T1000 (cell line): ENCODE measurements at regions not wholly inside any gene's neighbourhood (a gene's known extent, or its start where the extent isn't known, plus 50 kb on each side); places are given as distances from the start of the nearest gene placed in this dataset.

Experiments used
- DNase-seq: peaks from one replicate; lab custom pipeline; 2025; ENCODE audit warnings: mixed read lengths; lab: John Stamatoyannopoulos, UW

DNA sequence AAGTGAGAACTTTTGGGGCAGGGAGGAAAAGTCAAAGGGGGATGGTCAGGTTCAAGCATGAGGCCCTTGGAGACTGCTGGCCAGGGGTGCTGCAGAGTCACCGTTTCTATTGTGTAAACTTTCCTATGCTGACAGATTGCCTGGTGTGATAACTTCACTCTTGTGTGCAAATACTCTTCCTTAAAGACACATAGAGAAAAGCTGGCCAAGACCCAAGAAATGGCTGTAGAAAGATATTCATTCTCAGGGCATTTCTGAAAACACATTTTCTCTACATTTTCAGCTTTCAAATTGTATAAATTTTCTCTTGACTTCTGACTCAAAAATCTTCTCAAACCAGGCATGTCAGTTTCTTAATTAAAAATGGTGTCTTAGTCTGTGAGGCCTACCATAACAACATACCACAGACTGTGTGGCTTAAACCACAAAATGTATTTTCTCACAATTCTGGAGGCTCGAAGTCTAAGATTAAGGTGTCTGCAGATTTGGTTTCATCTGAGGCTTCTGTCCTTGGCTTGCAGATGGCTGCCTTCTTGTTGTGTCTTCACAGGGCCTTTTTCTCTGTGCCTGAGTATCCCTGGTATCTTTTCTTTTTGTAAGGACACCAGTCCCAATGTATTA, 304.5 kb downstream of the KCNRG start:
- no peak for DNase-seq

DNA sequence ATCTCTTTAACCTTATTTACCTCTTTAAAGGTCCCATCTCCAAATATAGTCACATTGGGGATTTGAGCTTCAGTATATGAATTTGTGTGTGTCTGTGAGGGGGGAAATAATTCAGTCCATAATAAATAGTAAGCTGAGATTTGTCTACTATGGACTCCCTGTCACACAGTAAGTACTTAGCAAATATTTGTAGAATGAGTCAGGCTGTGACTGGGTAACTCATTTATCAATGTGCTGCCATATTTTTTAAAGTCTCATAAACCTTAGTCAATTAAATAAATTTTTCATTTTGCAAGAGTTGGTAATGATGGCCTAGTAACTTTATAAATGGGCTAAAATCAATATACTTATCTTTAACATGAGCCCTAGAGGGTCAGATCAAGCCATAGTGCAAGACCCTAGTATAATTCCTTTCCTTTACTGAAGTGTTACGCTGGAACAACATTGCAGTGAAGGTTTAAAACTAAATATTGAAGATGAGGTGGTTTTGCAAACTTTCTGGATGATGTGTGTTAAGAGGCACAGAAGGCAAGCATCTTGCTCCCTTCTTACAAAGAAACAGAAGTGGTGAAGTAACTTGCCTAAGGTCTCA, 305.1 kb downstream of the KCNRG start:
- DNase-seq = no peak

DNA sequence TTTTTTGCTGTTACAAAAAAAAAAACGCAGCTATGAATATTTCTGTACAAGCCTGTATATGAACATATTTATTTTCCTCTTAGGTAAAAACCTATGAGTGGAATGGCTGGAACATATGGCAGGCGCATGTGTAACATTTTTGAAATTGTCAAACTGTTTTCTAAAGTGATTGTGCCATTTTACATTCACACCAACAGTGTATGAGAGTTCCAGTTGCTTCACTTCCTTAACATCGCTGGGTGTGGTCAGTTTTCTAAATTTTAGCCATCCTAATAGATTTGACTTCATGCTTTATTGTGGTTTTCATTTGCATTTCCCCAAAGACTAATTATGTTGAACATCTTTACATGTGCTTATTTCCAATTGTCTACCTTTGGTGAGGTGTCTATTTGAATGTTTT, 306.8 kb downstream of the KCNRG start:
- DNase-seq = no peak

DNA sequence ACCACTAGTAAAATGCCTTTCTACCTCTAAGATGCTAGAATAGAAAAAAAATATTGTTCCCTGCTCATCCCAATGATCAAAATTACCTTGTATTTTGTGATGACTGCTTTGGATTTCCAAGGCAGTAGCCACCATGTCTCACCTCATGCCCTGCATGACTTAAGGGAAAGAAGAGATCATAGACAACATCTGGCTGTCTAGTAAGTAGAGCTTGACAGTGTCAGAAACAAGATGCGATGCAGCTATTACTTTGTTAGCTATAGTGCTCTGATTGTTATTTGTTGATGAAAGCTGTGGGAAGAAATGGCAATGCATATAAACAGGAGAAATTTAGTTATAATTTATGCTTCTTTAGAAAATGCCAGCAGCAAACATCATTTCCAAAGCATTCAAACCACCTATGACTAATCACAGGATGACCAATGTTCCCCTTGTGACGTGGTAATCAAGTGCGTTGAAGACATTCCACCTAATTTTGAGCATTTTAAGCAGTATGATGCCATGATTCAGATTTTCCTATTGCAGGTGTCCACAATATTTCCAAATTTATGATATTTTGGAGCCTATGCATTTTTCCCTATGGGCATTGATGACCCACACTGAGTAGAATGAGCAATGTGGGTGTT, 308.3 kb downstream of the KCNRG start:
- no peak for DNase-seq

DNA sequence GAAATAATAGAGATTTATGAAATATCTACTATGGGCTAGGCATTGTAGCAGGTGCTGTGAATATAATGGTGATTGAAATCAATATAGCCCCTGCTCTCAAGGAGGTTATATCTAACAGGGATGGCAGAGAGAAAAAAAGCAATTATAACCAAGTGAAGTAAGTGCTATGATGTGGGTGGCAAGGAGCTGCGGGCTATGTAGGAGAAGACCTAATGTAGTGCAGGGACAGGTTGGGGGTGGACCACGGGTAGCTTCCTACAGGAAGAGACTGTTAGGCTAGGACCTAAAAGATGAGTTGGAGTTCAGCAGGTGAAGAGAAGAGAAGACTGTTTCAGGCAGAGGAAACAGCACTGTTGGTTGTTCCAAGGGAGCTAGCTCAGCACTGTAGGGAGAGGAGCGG, 311.0 kb downstream of the KCNRG start:
- DNase-seq = no peak

DNA sequence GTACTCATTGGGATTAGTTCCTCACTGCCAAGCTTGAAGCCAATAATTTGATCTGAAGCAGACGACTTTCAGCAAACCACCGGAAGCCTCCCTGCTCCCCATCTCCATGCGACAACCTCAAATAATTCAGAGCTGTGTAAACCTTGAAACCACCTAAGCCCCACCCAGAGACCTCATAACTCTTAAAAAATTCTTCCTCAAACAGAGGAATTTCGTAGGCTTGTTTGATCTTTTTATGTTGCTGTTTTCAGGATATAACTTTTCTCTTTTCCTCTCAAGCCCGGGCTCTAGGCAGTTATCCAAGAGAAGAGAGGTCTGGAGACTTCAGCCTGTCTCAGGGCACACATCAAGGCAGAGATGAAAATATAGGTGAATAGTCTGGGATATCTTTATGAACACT, 311.6 kb downstream of the KCNRG start:
- no peak for DNase-seq

DNA sequence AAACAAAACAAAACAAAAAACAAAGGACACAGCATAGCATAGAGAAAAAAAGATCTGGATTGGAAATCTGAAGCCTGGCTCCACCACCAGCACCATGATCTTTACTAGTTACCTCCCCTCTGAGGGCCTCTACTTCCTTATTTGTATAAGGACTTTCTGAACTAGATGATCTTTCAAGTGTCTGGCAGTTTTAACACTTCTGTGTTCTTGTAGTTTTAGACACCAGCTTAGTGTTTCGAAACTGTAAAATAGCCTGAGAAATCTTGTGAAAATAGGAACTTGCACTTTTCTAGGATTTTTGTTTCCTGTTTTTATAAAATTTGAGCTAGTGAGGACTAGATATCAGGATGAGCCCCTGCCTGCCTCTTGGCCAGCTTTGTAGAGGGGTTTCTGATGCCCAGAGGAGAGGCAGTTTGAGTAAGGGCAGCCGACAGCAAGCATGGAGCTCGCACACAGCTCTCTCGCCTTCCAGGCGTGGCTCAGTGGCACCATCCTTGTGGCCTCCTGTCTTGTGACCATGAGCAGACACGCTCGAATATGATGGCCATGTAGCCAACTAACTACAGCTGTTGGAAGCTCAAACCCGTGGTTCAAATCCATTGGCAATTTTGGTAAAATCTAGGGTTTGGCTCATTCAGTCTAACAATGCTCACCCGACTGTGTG, 319.0 kb downstream of the KCNRG start:
- DNase-seq = no peak

DNA sequence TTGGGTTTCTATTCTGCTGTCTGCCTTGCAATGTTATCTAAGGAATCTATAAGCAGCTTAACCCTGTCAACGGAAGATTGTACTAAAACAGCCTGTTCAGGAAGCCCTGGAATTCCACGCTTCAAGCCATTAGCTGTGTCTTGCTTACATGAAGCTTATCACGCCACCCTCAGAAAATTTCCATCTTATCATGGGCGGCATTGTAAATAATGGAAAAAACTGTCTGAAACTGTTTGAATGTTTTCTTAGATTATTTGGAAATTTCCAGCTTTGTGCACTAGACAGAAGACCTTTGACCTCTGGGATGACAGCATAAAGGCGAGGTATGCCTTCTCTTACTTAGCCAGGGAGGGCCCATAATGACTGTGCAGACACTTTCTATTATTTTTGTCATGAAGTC, 319.7 kb downstream of the KCNRG start:
- DNase-seq = no peak

DNA sequence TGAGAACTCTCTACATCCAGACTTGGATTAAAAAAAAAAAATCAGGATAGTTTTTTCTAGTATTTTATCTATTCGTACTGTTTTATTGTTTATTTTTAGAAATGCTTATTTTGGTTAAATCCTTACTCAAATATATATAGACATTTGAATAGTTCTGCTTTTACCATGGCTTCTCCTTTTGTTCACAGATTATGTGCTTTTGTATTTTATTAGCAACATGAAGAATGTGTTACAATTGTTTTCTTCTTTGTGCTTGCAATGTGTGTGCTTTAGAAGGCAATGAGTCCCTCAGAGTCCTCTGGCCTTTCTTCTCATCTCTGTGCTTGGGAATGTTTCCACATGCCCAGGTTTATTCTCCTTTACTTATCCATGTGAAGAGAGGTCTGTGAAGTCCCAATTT, 324.0 kb downstream of the KCNRG start:
- no peak for DNase-seq

DNA sequence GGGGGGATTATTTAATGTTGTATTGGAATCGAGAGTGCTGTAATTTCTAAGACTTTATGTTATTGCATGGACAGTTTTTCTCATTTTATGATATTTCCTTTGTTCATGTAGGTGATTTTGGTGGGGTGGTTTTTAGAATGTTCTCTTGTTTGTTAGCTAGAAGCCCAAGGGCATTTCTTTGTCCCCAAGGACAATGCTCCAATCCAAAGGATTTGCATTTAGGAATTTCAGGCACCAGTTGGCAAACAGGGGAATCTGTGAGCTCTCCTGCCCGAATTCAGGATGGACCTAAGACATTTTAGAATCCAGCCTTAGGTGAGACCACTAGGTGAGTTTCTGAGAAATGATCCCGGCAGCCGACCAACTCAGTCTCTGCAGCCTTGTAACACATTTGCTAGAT, 324.9 kb downstream of the KCNRG start:
- no peak for DNase-seq

DNA sequence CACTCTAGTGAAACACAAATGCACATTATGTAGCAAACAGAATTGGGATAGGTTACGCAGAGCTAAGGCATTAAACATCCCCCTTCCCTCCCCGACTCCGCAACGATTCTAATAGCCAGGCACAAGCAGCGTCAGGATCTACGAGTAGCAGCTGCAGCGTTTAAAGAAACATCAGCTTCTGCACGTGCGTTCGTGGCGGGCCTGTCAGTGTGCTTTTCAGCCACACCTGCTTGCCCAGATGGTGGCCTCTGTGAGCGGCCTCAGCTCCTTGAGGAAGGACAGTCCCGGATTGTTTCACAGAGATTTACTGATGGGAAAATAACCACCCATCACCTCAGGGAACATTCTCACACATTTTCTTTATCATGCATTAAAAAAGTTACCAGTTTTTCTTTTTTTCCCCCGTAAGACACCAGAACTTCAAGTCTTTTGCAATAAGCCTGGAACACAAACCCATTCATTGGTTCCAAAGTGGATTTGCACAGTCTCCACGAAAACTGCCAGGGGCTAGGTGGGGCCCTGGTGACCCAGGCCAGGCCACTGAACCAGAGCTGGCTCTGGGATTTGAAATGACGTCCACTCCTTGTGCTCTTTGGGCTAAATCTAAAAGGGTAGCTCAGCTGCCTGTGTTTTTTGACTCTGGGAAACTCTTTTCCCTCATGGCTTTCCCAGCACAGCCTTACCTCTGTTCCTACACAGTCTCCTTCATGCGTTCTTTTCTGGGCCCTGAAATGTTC, 325.5 kb downstream of the KCNRG start:
- DNase-seq = no peak

DNA sequence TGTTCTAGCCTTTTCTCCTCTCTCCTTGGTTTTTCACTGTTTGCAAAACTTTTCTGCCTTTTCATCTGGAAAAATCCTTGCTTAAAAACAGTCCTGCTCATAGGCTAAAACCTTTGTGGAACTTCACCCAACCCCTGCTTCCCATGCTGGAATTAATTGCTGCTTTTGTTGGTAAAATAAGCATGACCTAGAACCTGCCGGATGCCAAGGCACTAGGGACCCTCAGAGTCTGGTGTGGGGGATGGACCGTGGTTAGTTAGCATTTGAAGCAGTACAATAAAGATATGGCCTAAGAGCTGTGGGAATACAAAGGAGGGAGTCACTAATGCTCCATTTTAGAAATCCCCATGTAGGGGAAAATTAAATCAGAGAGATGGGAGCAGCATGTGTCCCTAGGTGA, 326.3 kb downstream of the KCNRG start:
- DNase-seq = no peak

DNA sequence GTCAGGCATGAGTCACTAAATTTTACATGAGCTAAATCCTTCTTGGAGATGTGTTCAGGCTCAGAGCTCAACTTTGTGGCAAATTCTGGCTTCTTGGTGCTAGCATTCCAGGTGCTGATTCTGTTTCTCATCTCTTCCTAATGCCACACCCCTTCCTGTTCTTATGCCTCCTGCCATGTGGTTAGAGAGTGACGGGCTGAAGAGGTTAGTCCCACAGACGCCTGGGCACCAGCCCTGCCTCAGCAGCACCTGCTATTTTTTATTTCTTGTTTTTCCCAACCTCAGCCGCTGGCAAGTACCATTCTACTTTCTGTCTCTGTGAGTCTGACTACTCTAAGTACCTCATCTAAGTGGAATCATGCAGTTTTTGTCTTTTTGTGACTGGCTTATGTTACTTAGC, 329.5 kb downstream of the KCNRG start:
- DNase-seq = no peak

DNA sequence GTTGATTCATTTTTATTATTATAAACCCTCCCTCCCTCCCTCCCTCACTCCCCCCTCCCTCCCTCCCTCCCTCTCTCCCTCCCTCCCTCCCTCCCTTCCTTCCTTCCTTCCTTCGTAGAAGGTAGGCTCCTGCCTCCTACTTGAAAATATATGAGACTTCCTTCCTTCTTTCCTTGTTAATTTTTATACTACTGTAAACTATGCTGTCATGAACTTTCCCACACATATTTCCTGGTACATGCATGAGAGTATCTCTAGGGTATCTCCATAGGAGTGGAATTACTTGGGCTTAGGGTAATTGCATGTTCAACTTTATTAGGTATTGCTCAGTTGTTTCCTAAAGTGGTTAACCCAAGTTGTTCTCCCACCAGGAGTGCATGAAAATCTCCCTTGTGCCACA, 330.6 kb downstream of the KCNRG start:
- no peak for DNase-seq

DNA sequence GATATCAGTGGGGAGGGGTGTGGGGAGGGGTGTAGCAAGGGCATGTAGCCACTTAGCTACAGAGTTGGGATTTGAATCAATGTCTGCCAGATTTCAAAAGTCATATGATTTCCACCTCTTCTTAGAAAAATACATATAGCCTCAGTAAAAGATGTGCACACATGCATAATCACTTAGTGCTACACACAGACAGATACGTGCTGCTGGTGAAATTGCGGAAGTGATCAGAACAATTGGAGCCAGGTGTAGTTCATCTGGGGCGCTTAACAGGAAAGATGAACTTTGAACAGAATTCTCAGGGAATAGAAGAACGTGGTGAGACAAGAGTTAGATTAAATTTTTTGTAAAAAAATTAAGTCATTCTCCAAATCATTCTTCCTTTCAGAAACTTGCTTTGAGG, 333.1 kb downstream of the KCNRG start:
- no peak for DNase-seq

DNA sequence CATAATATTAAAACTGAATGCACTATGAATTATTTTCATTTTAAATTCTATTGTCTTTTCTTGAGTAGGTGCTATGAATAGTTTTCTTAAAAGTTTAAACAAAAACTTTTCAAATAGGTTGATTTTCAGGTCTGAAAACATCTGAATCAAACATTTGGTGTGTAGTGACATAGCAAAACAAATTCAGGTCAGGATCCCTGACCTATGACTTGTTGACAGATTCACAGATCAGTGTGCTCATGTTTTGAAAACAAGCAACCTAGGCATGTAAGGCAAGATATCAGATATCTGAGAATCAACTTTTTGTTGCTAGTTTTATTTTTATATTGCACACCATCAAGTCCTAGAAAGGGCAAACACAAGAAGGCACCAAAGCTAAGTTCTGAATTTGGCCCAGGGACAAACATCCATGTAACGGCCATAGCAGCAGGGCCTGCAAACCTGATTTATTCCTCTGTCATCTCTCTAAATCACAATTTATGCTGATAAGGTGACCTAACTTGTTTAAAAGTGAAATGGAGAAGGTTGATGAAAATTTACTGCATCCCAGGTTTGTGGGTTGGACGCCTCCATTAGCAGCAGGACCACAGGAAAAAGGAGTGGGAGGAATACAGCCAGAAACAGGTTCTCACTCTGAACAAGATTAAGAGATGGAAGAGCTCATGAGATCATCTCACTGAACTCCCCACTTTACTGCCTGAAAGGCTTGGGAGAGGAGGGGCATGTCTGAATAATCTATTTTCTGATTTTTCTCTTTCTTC, 337.7 kb downstream of the KCNRG start:
- no peak for DNase-seq

DNA sequence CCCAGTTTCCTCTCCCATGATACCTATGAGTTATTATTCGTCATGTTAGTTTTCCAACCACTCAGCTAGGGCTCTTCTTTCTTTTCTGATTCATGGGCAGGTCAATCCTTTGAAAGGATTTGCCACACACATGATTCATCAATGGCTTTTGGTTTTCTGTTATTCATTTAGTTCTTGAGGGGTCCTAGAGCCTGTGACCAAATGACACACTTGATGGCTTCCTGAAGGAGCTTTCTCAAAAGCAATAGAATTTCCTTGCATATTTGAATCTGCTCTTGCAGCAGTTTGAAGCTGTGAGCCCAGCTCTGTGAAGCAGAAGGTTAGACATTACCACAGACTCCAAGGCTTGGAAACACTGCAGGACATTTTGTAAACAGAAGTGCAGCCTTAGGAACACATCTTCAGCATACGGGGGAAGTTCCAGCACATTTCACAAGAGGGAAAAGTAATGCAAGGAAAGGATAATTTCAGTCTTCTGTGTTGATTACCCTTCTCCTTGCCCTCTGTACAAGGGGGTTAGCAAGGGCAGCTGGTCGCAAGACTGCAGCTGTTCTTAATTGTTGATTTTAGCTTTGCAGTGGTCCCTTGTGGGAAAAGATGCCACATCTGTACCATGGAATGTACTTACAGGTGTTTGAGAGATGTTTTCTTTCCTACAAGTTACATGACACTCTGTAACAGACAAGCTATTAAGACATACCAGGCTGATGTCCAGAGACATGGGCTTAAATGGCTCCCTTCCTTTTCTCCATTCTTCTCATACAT, 338.6 kb downstream of the KCNRG start:
- peak; percentile 7 for DNase-seq

DNA sequence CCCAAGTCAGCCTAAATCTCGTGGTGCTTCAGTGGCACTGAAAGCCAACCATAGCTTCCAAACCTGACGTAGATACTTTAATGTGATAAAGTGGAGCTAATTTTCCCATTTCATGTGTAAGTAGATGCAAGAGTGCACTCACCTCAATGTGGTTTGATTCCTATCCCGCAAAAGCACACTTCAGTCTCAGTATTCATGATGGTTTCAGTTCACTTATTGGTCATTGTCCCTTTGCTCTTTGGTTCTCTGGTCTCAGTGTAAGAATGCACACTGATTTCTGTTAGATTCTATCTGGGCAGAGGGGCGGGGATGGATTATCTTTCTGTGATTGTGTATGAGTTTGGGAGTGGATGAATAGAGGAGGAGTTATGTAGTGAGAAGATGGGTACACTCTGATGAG, 340.6 kb downstream of the KCNRG start:
- DNase-seq = no peak

DNA sequence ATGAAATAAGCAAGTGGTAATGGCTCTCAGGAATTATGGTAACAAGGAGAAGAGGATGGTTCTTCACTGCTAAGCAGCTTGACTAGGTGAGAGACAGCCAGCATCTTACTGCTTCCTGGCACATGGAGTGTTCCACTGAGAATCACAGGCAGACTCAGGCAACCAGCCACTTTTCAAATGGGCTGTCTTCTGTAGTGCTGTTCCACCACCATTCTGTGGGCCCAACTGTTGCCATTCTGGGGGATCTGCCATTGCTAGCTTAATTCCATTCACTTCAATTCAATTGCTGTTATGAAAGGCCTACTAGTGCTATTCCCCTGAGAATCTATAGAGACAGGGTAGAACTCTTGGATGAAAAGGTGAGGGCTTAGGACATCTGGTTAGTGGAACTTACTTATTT, 341.9 kb downstream of the KCNRG start:
- no peak for DNase-seq

DNA sequence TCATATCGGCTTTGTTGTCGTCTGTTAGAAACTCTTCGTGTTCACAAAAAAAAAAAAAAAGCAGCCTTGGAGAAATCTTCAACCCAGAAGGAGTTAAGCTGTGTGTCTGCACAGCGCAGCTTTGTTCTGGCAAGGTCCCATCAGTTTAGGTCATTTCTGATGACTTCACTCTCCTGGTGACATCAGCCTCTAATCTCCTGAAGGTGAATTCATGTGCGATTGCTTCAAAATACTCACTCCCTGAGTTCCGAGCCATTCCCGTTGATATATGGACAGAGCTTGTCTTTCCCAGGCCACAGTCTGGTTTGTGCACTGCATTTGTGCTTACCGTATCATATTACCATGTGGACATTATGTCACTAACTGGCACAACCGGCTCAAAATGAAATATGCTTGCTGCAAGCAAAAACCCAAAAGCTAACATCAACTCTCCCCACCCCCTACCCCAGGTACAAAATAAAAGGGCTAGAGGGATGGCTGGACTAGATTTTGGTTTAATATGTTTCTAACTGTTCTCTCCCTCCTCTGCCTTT, 342.4 kb downstream of the KCNRG start:
- DNase-seq = peak; percentile 1
